ENCODE measurements at regions not wholly inside any gene's neighbourhood (a gene's known extent, or its start where the extent isn't known, plus 50 kb on each side); places are given as distances from the start of the nearest gene placed in this dataset.

GRCh38 chr22:47994601-47995263 lies 1232.3 kb downstream of the TBC1D22A start:
- TF ChIP-seq EP300 (IDR thresholded peaks at IDR 0.05) = no peak
- no peak for TF ChIP-seq CTCF (IDR thresholded peaks at IDR 0.05)
